ENCODE measurements at regions not wholly inside any gene's neighbourhood (a gene's known extent, or its start where the extent isn't known, plus 50 kb on each side); places are given as distances from the start of the nearest gene placed in this dataset.

- ATAC-seq (ENCODE audit: low FRiP score) (no peak), DNase-seq (ENCODE audit: low spot score) (no peak)
- TF ChIP-seq CTCF (IDR thresholded peaks at IDR 0.05): no peak
These were observed 111.2 kb upstream of the SLC39A10 start for GRCh38 chr2:195545811-195546210.

- DNase-seq (ENCODE audit: low spot score) (no peak), ATAC-seq (ENCODE audit: low FRiP score) (no peak)
- no peak for TF ChIP-seq CTCF (IDR thresholded peaks at IDR 0.05)
These were observed 112.8 kb upstream of the SLC39A10 start for GRCh38 chr2:195543902-195544894.

GRCh38 chr2:195543063-195543462 is 114.0 kb upstream of the SLC39A10 start:
- DNase-seq (ENCODE audit: low spot score) (no peak), ATAC-seq (ENCODE audit: low FRiP score) (no peak)
- no peak for TF ChIP-seq CTCF (IDR thresholded peaks at IDR 0.05)

- no peak for ATAC-seq (ENCODE audit: low FRiP score)
- DNase-seq (ENCODE audit: low spot score): no peak
- no peak for TF ChIP-seq CTCF (IDR thresholded peaks at IDR 0.05)
These were observed 115.0 kb upstream of the SLC39A10 start for GRCh38 chr2:195542067-195542466.

- DNase-seq (ENCODE audit: low spot score) (no peak), ATAC-seq (ENCODE audit: low FRiP score) (no peak)
- no peak for TF ChIP-seq CTCF (IDR thresholded peaks at IDR 0.05)
These were observed 118.1 kb upstream of the SLC39A10 start for GRCh38 chr2:195538937-195539336.

- TF ChIP-seq CTCF (IDR thresholded peaks at IDR 0.05): no peak
- ATAC-seq (ENCODE audit: low FRiP score): no peak
- no peak for DNase-seq (ENCODE audit: low spot score)
These were observed 119.2 kb upstream of the SLC39A10 start for GRCh38 chr2:195537811-195538210.

GRCh38 chr2:195536906-195537305 is 120.1 kb upstream of the SLC39A10 start:
- ATAC-seq (ENCODE audit: low FRiP score) (no peak), DNase-seq (ENCODE audit: low spot score) (no peak)
- no peak for TF ChIP-seq CTCF (IDR thresholded peaks at IDR 0.05)

All from omental fat pad (tissue), 3 donors.